ENCODE measurements at regions not wholly inside any gene's neighbourhood (a gene's known extent, or its start where the extent isn't known, plus 50 kb on each side); places are given as distances from the start of the nearest gene placed in this dataset.

DNA sequence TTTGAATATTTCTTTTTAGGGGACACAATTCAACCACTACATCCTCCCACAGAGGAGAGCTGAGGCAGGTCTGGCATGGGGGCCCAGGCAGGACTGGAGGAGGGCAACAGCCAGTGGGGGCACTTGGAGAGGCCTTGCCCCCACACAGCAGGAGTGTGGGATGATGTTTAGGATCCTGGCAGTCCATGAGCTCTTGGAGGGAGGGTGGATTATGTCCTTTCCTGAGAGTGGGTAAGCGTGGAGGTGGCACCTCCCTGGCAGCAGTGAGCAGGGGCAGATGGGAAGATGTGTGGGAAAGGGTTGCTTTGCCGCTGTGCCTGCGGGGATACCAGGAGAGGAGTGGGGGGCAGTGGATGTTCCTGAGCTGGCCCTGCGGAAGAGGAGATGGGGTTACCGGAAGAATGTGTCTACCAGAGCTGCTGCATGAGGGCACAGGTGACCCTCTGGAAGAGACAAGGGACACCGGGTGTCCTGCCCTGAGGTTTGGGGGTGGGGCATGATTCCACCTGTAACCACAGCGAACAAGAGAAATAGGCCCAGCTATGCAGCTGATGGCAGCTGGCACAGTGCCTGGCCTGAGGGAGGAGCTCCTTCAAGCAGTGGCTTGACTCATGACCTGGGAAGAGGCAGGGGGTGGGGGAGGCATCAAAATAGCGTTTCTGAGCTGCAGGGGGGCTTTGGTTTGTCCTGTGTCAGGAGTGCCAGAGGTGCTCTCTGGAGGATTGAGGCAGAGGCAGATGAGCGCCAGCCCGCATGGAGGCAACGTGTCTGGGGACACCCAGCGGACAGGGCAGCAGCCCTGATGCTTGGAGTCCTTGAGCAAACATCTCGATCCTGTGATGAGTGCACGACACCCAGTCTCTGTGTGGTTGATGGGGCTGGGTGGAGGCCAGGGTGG is 123.9 kb upstream of the TMPRSS2 start:
- in situ Hi-C loops (cut with MboI; ENCODE audit: low pct_unique_long_range_greater_than_20kb in 2 of 9, low sequenced_read_pairs in 9 of 9, unreplicated experiment in 9 of 9): no loop called here
- ATAC-seq (replicated peaks in 6 of 8): peak in 3 of 8 experiments; percentile 29 to 54 (median 39)
- no peaks in the 10 kb centered on the region for H3K4me1 ChIP-seq (replicated peaks in 1 of 2)
- no peak overlapping the region for H3K27ac ChIP-seq
- H3K4me3 ChIP-seq: no peak overlapping the region
- WGBS, 10 experiments: 40 to 100% (median 89%) methylated on average over 1 to 5 of the region's 14 CpGs; no CpG with 5 or more reads in 3 of the 10 experiments

DNA sequence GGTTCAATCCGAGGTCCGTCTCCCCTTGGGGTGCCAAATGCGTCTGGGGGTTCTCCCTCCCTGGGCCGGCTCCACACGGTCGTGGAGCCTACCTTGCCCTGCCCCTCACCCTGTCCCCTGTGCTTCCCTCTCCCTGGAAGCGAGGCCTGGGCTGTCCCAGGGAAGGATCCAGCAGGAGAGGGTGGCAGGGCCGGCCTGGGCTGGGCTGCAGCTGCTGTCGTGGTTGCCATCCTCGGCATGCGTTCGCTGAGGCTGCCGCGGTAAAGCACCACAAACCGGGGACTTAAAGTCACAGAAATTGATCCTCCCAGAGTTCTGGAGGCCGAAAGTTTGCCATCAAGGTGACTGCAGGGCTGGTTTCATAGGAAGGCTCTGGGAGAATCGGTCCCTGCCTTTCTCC is 123.0 kb upstream of the TMPRSS2 start:
- 75 to 100% (median 88%) methylated on average over 2 to 11 of the region's 17 CpGs; no CpG with 5 or more reads in 4 of the 10 experiments for WGBS, 10 experiments
- no peaks in the 10 kb centered on the region for H3K4me1 ChIP-seq (replicated peaks in 1 of 2)
- H3K27ac ChIP-seq: no peak overlapping the region
- in situ Hi-C loops (cut with MboI; ENCODE audit: low pct_unique_long_range_greater_than_20kb in 2 of 9, low sequenced_read_pairs in 9 of 9, unreplicated experiment in 9 of 9): no loop called here
- H3K4me3 ChIP-seq: no peak overlapping the region
- ATAC-seq (replicated peaks in 6 of 8): no peak

- Histone ChIP-seq H3K27ac (no peak overlapping the region), H3K4me1 (replicated peaks in 1 of 2) (no peaks in the 10 kb centered on the region), H3K4me3 (no peak overlapping the region)
- ATAC-seq (replicated peaks in 6 of 8): peak; percentile 14 to 93 (median 86)
- 0 to 100% (median 76%) methylated on average over 1 to 12 of the region's 14 CpGs for WGBS, 10 experiments
- in situ Hi-C loops (cut with MboI; ENCODE audit: low pct_unique_long_range_greater_than_20kb in 2 of 9, low sequenced_read_pairs in 9 of 9, unreplicated experiment in 9 of 9): no loop called here
These were observed 122.3 kb upstream of the TMPRSS2 start for GRCh38 chr21:41630249-41630648.

- Histone ChIP-seq H3K4me1 (replicated peaks in 1 of 2) (no peaks in the 10 kb centered on the region), H3K4me3 (no peak overlapping the region), H3K27ac (no peak overlapping the region)
- no peak for ATAC-seq (replicated peaks in 6 of 8)
- WGBS, 10 experiments: 40 to 100% (median 79%) methylated on average over 1 to 4 of the region's 4 CpGs; no CpG with 5 or more reads in 2 of the 10 experiments
- in situ Hi-C loops (cut with MboI; ENCODE audit: low pct_unique_long_range_greater_than_20kb in 2 of 9, low sequenced_read_pairs in 9 of 9, unreplicated experiment in 9 of 9): no loop called here
These were observed 120.3 kb upstream of the TMPRSS2 start for GRCh38 chr21:41628256-41628655.

- ATAC-seq (replicated peaks in 6 of 8): peak in 2 of 8 experiments; percentile 19 to 76
- in situ Hi-C loops (cut with MboI; ENCODE audit: low pct_unique_long_range_greater_than_20kb in 2 of 9, low sequenced_read_pairs in 9 of 9, unreplicated experiment in 9 of 9): no loop called here
These were observed 119.5 kb upstream of the TMPRSS2 start for GRCh38 chr21:41627428-41627827.

GRCh38 chr21:41626021-41626420 is 118.1 kb upstream of the TMPRSS2 start:
- Histone ChIP-seq H3K4me1 (replicated peaks in 1 of 2) (no peaks in the 10 kb centered on the region), H3K27ac (no peak overlapping the region), H3K4me3 (no peak overlapping the region)
- in situ Hi-C loops (cut with MboI; ENCODE audit: low pct_unique_long_range_greater_than_20kb in 2 of 9, low sequenced_read_pairs in 9 of 9, unreplicated experiment in 9 of 9): no loop called here
- 41 to 90% (median 67%) methylated on average over 1 to 5 of the region's 6 CpGs; no CpG with 5 or more reads in 2 of the 10 experiments for WGBS, 10 experiments
- no peak for ATAC-seq (replicated peaks in 6 of 8)

More at GRCh38 chr21:41627428-41627827, 119.5 kb upstream of the TMPRSS2 start:
- Histone ChIP-seq H3K27ac (no peak overlapping the region), H3K4me1 (replicated peaks in 1 of 2) (no peaks in the 10 kb centered on the region), H3K4me3 (no peak overlapping the region)
- WGBS, 10 experiments: 16 to 100% (median 70%) methylated on average over 1 to 2 of the region's 2 CpGs; no CpG with 5 or more reads in 4 of the 10 experiments

- in situ Hi-C loops (cut with MboI; ENCODE audit: low pct_unique_long_range_greater_than_20kb in 2 of 9, low sequenced_read_pairs in 9 of 9, unreplicated experiment in 9 of 9): no loop called here
- no peak overlapping the region for H3K4me3 ChIP-seq
- no peaks in the 10 kb centered on the region for H3K4me1 ChIP-seq (replicated peaks in 1 of 2)
- no peak overlapping the region for H3K27ac ChIP-seq
- no peak for ATAC-seq (replicated peaks in 6 of 8)
- WGBS, 10 experiments: 61 to 90% (median 80%) methylated on average over 1 to 4 of the region's 4 CpGs; no CpG with 5 or more reads in 3 of the 10 experiments
These were observed 117.5 kb upstream of the TMPRSS2 start for GRCh38 chr21:41625428-41625827.

GRCh38 chr21:41624674-41625310 is 116.8 kb upstream of the TMPRSS2 start:
- H3K4me1 ChIP-seq (replicated peaks in 1 of 2): no peaks in the 10 kb centered on the region
- H3K4me3 ChIP-seq: no peak overlapping the region
- ATAC-seq (replicated peaks in 6 of 8): no peak
- in situ Hi-C loops (cut with MboI; ENCODE audit: low pct_unique_long_range_greater_than_20kb in 2 of 9, low sequenced_read_pairs in 9 of 9, unreplicated experiment in 9 of 9): loop anchor here in 8 of 9 experiments (25.0 kb wide), 3 partner anchors 163 to 488 kb away; no protein-coding TSS in a partner anchor
- H3K27ac ChIP-seq: no peak overlapping the region
- 48 to 95% (median 67%) methylated on average over 3 to 7 of the region's 7 CpGs for WGBS, 10 experiments

DNA sequence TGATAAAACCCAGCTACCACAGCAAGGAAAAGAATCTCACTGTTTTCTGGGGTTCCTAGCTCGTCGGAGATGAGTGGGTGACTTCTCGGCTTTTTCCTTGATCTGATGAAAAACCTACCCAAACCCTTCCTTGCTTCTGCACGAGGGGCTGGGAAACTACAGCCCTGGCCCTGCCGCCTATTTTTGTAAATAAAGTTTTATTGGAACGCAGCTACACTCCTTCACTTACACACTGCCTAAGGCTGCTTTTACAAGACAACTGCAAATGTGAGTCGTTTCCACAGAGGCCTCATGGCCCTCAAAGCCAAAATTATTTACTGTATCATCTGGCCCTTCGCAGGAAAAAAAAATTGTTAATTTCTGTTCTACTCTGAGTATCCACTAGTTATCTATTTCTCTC is 116.0 kb upstream of the TMPRSS2 start:
- 77 to 100% (median 93%) methylated on average over 1 to 6 of the region's 8 CpGs for WGBS, 10 experiments
- H3K4me3 ChIP-seq: no peak overlapping the region
- no peak for ATAC-seq (replicated peaks in 6 of 8)
- in situ Hi-C loops (cut with MboI; ENCODE audit: low pct_unique_long_range_greater_than_20kb in 2 of 9, low sequenced_read_pairs in 9 of 9, unreplicated experiment in 9 of 9): loop anchor here in 8 of 9 experiments (25.0 kb wide), 3 partner anchors 163 to 488 kb away; no protein-coding TSS in a partner anchor
- H3K27ac ChIP-seq: no peak overlapping the region
- H3K4me1 ChIP-seq (replicated peaks in 1 of 2): no peaks in the 10 kb centered on the region

- 74 to 94% (median 85%) methylated on average over 4 to 15 of the region's 26 CpGs for WGBS, 10 experiments
- in situ Hi-C loops (cut with MboI; ENCODE audit: low pct_unique_long_range_greater_than_20kb in 2 of 9, low sequenced_read_pairs in 9 of 9, unreplicated experiment in 9 of 9): loop anchor here in 8 of 9 experiments (25.0 kb wide), 3 partner anchors 164 to 489 kb away; no protein-coding TSS in a partner anchor
- no peak for ATAC-seq (replicated peaks in 6 of 8)
These were observed 115.0 kb upstream of the TMPRSS2 start for GRCh38 chr21:41622831-41623548.

GRCh38 chr21:41622201-41622600 is 114.2 kb upstream of the TMPRSS2 start:
- in situ Hi-C loops (cut with MboI; ENCODE audit: low pct_unique_long_range_greater_than_20kb in 2 of 9, low sequenced_read_pairs in 9 of 9, unreplicated experiment in 9 of 9): loop anchor here in 8 of 9 experiments (25.0 kb wide), 3 partner anchors 165 to 490 kb away; no protein-coding TSS in a partner anchor
- ATAC-seq (replicated peaks in 6 of 8): no peak
- 73 to 100% (median 77%) methylated on average over 1 to 8 of the region's 10 CpGs; no CpG with 5 or more reads in 1 of the 10 experiments for WGBS, 10 experiments

More at GRCh38 chr21:41622831-41623548, 115.0 kb upstream of the TMPRSS2 start:
- H3K4me3 ChIP-seq: no peak overlapping the region
- no peak overlapping the region for H3K27ac ChIP-seq
- H3K4me1 ChIP-seq (replicated peaks in 1 of 2): no peaks in the 10 kb centered on the region

DNA sequence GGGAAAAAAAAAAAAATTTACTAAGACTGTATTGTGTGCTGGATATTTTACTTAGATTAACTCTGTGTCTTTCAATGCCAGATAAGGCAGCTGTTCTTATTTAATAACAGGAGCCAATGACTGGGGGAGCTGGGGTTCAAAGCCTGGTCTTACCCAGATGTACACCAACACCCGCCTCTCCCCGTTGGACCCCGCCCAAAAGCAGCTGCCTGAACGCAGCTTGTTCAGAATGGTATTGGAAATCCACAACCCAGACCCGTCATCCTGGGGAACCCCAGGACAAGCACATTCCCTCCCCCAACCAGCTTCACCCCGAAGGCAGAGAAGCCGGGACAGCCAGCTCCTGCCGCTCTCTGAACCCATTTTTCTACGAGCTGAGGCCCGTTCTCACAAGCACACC is 113.6 kb upstream of the TMPRSS2 start:
- Histone ChIP-seq H3K27ac (no peak overlapping the region), H3K4me3 (no peak overlapping the region), H3K4me1 (replicated peaks in 1 of 2) (no peaks in the 10 kb centered on the region)
- ATAC-seq (replicated peaks in 6 of 8): peak in 3 of 8 experiments; percentile 68 to 95 (median 92)
- in situ Hi-C loops (cut with MboI; ENCODE audit: low pct_unique_long_range_greater_than_20kb in 2 of 9, low sequenced_read_pairs in 9 of 9, unreplicated experiment in 9 of 9): loop anchor here in 8 of 9 experiments (25.0 kb wide), 3 partner anchors 166 to 491 kb away; no protein-coding TSS in a partner anchor
- WGBS, 10 experiments: 0 to 92% (median 70%) methylated on average over 1 to 9 of the region's 10 CpGs; no CpG with 5 or more reads in 5 of the 10 experiments

More at GRCh38 chr21:41622201-41622600, 114.2 kb upstream of the TMPRSS2 start:
- H3K4me3 ChIP-seq: no peak overlapping the region
- H3K4me1 ChIP-seq (replicated peaks in 1 of 2): no peaks in the 10 kb centered on the region
- H3K27ac ChIP-seq: no peak overlapping the region

Measured in motor neuron (in vitro differentiated cells).